ENCODE measurements at regions not wholly inside any gene's neighbourhood (a gene's known extent, or its start where the extent isn't known, plus 50 kb on each side); places are given as distances from the start of the nearest gene placed in this dataset.

GRCh38 chr11:12315024-12315423 is 62.3 kb upstream of the PARVA start:
- FAIRE-seq: no peak

- no peak for FAIRE-seq
These were observed 60.9 kb upstream of the PARVA start for GRCh38 chr11:12316432-12316831.

- FAIRE-seq: peak; percentile 50
These were observed 58.5 kb upstream of the PARVA start for GRCh38 chr11:12318791-12319438.

- no peak for FAIRE-seq
These were observed 57.9 kb upstream of the PARVA start for GRCh38 chr11:12319461-12319951.

- no peak for FAIRE-seq
These were observed 57.4 kb upstream of the PARVA start for GRCh38 chr11:12319988-12320387.

GRCh38 chr11:12321217-12321937 is 56.0 kb upstream of the PARVA start:
- FAIRE-seq: no peak

- FAIRE-seq: no peak
These were observed 52.8 kb upstream of the PARVA start for GRCh38 chr11:12324585-12324984.

Data from endometrium (tissue), 2 donors.